Uterus (tissue), 3 donors: ENCODE measurements at regions not wholly inside any gene's neighbourhood (a gene's known extent, or its start where the extent isn't known, plus 50 kb on each side); places are given as distances from the start of the nearest gene placed in this dataset.

Experiments used
- DNase-seq, 2 donors: peaks; one replicate each; pipeline ENCODE4 v3.0.0-alpha.2; 2019 to 2020
- H3K27ac ChIP-seq, 2 donors: fragments of 200-600 bp; sonication (generic); 1 replicate in 1 of 2; 2 replicates in 1 of 2; pipeline ENCODE4 v1.5.1; 2016 to 2018
- H3K27me3 ChIP-seq, 2 donors: fragments of 200-600 bp; sonication (generic); one replicate each; pipeline ENCODE4 v1.5.1; 2018 to 2019; ENCODE audit warnings: control low read depth in 1 of 2
- H3K36me3 ChIP-seq, 2 donors: fragments of 200-600 bp; sonication (generic); one replicate each; pipeline ENCODE4 v1.5.1; 2019; ENCODE audit warnings: control low read depth in 1 of 2
- H3K4me1 ChIP-seq, 2 donors: fragments of 200-600 bp; sonication (generic); one replicate each; pipeline ENCODE4 v1.5.1; 2018 to 2019; ENCODE audit warnings: control low read depth in 1 of 2
- H3K4me3 ChIP-seq, 2 donors: fragments of 200-600 bp; sonication (generic); 1 replicate in 1 of 2; 2 replicates in 1 of 2; pipeline ENCODE4 v1.5.1; 2018 to 2019; ENCODE audit warnings: mild to moderate bottlenecking in 1 of 2
- H3K9me3 ChIP-seq, 2 donors: fragments of 200-600 bp; sonication (generic); one replicate each; pipeline ENCODE4 v1.5.1; 2019; ENCODE audit warnings: control low read depth in 1 of 2
- CTCF ChIP-seq, 4 experiments: fragments of 200-600 bp in 2 of 4; fragments of 450-650 bp in 2 of 4; sonication (generic) in 2 of 4; IDR thresholded peaks; one replicate each; pipeline ENCODE4 v1.5.1; 2016 to 2019; ENCODE audit warnings: antibody characterized with exemption in 4 of 4, mild to moderate bottlenecking in 2 of 4, moderate library complexity in 1 of 4
- POLR2A ChIP-seq, 2 donors: fragments of 450-650 bp; IDR thresholded peaks; one replicate each; pipeline ENCODE4 v1.6.1; 2016; ENCODE audit warnings: antibody characterized with exemption in 2 of 2, mild to moderate bottlenecking in 1 of 2, moderate library complexity in 1 of 2
- intact Hi-C: fragments of 100-400 bp; cut with DNase I; formaldehyde crosslinking; loops from one replicate; pipeline ENCODE4 v1.15.1; 2023; ENCODE audit warnings: low total_unique reads
- donor health status: DM: yes; HTN: yes; CAD: no.

GRCh38 chr5:88051148-88051547 is 217.5 kb downstream of the TMEM161B start:
- intact Hi-C loops: no loop called here

GRCh38 chr5:88049737-88050136 is 218.9 kb downstream of the TMEM161B start:
- TF ChIP-seq POLR2A (IDR thresholded peaks at IDR 0.05): no peak
- TF ChIP-seq CTCF (IDR thresholded peaks at IDR 0.05): no peak
- Histone ChIP-seq H3K36me3 (no peaks in the 10 kb centered on the region), H3K4me3 (no peak overlapping the region), H3K9me3 (no peaks in the 10 kb centered on the region), H3K27ac (no peak overlapping the region), H3K27me3 (no peaks in the 10 kb centered on the region), H3K4me1 (no peaks in the 10 kb centered on the region)
- intact Hi-C loops: no loop called here
- no peak for DNase-seq

More at GRCh38 chr5:88051148-88051547, 217.5 kb downstream of the TMEM161B start:
- H3K9me3 ChIP-seq: no peaks in the 10 kb centered on the region
- H3K36me3 ChIP-seq: no peaks in the 10 kb centered on the region
- TF ChIP-seq CTCF (IDR thresholded peaks at IDR 0.05) (no peak), POLR2A (IDR thresholded peaks at IDR 0.05) (no peak)
- H3K4me1 ChIP-seq: no peaks in the 10 kb centered on the region
- H3K4me3 ChIP-seq: no peak overlapping the region
- no peak for DNase-seq
- H3K27me3 ChIP-seq: no peaks in the 10 kb centered on the region
- H3K27ac ChIP-seq: no peak overlapping the region

GRCh38 chr5:88049156-88049555 is 219.5 kb downstream of the TMEM161B start:
- intact Hi-C loops: no loop called here
- Histone ChIP-seq H3K9me3 (no peaks in the 10 kb centered on the region), H3K4me1 (no peaks in the 10 kb centered on the region), H3K27me3 (no peaks in the 10 kb centered on the region), H3K27ac (no peak overlapping the region), H3K36me3 (no peaks in the 10 kb centered on the region), H3K4me3 (no peak overlapping the region)
- DNase-seq: no peak
- TF ChIP-seq POLR2A (IDR thresholded peaks at IDR 0.05) (no peak), CTCF (IDR thresholded peaks at IDR 0.05) (no peak)

- intact Hi-C loops: no loop called here
These were observed 222.6 kb downstream of the TMEM161B start for GRCh38 chr5:88045931-88046461.

GRCh38 chr5:88045165-88045564 is 223.5 kb downstream of the TMEM161B start:
- Histone ChIP-seq H3K36me3 (no peaks in the 10 kb centered on the region), H3K9me3 (no peaks in the 10 kb centered on the region), H3K27ac (no peak overlapping the region), H3K4me1 (no peaks in the 10 kb centered on the region), H3K27me3 (no peaks in the 10 kb centered on the region), H3K4me3 (no peak overlapping the region)
- intact Hi-C loops: no loop called here
- TF ChIP-seq CTCF (IDR thresholded peaks at IDR 0.05) (no peak), POLR2A (IDR thresholded peaks at IDR 0.05) (no peak)
- no peak for DNase-seq

More at GRCh38 chr5:88045931-88046461, 222.6 kb downstream of the TMEM161B start:
- Histone ChIP-seq H3K36me3 (no peaks in the 10 kb centered on the region), H3K4me1 (no peaks in the 10 kb centered on the region), H3K27ac (no peak overlapping the region), H3K9me3 (no peaks in the 10 kb centered on the region), H3K27me3 (no peaks in the 10 kb centered on the region), H3K4me3 (no peak overlapping the region)
- no peak for TF ChIP-seq POLR2A (IDR thresholded peaks at IDR 0.05)
- TF ChIP-seq CTCF (IDR thresholded peaks at IDR 0.05): no peak
- DNase-seq: no peak
